ENCODE measurements at regions not wholly inside any gene's neighbourhood (a gene's known extent, or its start where the extent isn't known, plus 50 kb on each side); places are given as distances from the start of the nearest gene placed in this dataset.

- TF ChIP-seq POLR2A (IDR thresholded peaks at IDR 0.05) (no peak), CTCF (IDR thresholded peaks at IDR 0.05 in 4 of 5, conservative IDR thresholded peaks at IDR 0.05 in 1 of 5) (no peak)
Observed at GRCh38 chr1:84758476-84758875, 68.2 kb upstream of the SSX2IP start.
